DMS53 (cell line): ENCODE measurements at regions not wholly inside any gene's neighbourhood (a gene's known extent, or its start where the extent isn't known, plus 50 kb on each side); places are given as distances from the start of the nearest gene placed in this dataset.
"Not testable (repeated sequence)": the region's sequence is repeated elsewhere in the genome, so short reads cannot be mapped to it uniquely, and the experiment has no call there.

ENCODE experiments used
- DNase-seq: peaks from one replicate; lab custom pipeline; 2025; lab: John Stamatoyannopoulos, UW

DNA sequence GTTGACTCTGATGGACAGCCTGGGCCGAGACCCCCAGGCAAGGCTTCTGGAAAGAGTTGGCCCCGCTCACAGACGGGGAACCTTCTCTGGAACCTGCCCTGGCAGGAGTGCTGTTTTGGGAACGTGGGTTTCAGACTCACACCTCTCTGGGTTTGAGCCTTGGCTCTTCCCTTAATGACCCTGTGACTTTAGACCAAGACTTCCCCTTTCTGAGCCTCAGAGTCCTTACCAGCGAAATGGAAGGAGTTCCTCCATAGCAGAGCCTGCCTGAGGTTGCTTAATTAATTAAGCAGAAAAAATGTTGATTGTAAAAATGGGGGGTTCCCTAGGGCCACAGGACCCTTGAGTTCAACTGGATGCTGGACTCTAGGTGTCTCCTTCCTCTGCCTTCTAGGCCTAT is 408.2 kb downstream of the SEC14L1 start:
- DNase-seq, result no peak

DNA sequence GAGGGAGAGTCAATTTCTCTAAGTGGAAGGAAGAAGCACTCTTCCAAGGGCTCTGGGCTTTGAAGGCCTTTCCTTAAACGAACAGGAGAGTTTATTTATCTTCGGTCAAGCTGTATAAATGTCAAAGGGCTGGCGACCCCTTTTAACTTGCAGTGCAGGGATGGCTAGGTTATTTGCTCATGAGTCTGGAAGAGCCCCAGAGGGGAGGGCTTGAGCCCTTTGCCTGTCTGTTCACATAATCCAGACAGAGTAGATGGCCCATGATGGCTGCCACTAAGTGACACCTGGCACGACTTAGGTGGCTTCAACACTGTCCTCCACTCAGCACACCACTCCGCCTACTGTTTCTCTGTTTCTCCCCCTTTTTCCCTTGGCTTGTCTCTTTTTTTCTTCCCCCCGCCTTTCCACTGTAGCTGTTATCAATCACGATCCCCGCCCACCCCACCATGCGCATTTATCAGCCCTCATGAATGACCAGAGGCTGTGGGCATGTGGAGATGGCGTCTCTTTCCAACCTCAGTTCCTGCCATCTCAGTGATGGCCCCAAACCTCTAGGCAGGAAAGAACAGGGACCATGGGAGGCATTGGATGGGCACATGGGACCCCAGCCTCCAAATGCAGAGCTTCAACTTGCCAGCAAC is 408.7 kb upstream of the TNRC6C start:
- DNase-seq, result no peak

DNA sequence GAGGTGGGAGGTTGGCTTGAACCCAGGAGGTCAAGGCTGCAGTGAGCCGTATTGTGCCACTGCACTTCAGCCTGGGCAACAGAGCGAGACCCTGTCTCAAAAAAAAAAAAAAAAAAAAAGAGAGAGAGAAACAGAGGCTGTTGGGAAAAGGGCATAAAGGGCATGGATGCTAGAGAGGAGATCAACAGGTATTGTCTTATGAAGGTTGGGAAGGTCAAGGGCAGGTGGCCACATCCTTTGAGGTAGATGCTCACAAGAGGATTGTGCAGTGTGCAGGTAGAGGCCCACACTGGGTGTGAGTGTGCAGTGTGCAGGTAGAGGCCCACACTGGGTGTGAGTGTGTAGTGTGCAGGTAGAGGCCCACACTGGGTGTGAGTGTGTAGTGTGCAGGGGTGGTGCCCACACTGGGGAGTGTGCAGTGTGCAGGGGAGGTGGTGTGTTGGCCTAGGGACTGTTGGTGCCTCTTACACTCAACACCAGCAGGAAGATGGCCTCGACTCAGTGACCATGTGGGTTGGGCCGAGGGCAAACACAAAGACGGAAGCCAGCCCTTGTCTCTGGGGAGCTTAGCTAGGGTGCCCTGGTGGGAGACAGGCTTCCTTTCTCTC is 404.9 kb upstream of the TNRC6C start:
- no peak for DNase-seq

DNA sequence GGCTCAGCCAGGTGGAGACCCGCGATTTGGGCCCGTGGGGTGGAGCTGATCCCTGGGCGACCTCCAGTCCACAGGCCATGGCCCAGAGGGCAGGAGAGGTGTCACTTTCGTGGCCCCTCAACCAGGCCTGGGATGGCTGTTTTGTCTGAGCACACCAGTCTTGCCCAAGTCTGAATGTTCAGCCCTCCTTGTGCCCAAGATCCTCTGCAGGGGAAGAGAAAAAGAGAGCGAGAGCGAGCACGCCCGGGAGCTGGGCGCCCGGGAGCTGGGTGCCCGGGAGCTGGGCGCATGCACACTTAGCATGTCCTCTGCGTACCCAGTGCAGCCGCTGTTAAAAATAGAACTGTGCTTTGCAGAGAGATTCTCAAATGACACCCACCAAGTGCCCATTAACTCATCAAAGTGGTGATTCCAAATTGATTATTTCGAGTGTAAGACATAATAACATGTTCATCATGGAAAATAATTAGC is 403.3 kb upstream of the TNRC6C start:
- no peak for DNase-seq

DNA sequence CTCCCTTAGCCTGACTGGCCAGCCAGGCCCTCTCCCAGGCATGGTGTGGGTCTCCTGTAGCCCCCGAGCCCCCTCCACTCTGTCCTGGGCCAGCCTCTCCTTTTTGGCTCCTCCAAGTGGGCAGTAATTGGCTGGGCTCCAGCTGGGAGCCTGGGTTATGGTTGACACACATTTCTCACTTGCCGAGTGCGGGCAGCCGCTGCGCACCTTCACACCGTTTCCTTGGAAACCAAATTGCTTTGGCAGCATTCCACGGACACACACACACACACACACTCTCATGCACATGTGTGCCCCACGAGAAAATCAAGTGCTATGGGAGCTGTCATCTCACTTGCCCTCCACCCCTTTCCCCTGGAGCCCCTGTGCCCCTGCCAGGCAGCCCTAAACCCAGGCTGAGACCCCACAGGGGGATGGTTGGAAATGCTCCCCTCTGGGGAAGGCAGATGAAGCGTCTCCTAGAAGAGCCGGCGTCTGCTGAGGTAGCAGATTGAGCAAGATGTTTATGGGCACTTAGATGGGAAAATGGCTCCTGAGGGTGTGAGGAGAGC is 402.7 kb upstream of the TNRC6C start:
- DNase-seq, result peak; percentile 47

DNA sequence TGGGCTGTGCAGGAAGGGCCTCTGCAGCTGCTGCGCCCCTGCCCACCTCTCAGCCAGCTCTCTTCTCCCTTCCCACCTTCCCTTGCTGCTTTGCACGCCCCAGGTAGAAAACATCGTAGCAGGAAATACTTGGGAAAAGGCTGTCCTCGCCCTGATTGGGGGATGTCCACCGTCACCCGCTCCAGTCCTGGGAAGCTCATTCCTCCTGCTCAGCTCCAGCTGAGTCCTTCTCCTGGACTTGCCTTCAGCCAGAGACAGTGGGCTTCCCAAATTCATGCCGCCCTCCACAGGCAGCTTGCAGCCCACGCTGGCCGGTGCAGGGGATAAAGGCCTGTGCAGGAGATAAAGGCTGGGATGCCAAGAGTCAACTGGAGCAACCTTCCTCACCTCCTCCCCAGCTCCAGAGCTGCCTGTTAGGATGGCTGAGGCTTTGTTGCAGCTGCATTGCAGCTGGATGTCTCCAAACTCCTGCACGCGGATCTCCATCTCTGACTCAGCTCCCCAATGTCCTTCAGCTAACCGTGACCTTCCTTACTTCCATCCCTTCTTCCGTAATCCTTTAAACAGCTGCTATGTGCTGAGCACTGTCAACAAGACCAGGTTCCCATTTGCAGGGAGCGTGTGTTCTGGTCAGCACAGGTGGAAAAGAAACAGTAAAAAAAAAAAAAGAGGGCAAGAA is 402.0 kb upstream of the TNRC6C start:
- no peak for DNase-seq

DNA sequence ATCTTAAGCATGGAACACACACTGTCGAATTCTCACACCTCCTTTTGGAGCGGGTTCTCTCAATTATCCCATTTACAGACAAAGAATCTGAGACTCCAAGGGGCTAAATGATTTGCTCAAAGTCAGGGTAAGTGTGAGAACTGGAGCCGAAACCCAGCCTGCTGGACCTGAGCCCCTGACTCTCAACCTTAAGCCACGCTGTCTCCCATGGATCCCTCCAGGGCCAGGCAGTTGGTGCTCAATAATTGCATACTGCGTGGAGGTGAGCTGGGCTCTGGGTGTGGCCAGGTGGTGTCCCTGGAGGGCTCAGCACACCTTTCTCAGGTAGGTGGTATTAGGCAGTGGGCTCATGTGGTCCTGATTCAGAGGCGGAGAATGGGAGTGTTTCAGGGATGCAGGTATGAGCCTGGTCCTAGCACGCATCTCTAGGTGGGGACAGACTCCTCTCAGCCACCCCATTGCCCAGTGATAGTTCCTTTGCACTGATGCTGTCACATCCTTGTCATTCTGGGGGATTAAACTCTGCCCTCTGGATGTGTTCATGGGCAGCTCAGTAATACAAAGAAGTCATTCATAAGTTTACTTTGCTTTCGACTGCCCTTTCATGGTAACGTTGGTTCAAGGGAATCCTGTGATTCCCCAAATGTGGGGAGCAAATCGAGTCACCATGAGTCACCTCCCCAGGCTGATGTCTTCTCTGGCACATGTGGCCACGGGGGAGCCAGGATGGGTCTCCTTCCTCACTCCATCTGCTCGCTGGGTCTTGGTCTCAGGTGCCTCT is 399.5 kb upstream of the TNRC6C start:
- DNase-seq, result no peak

DNA sequence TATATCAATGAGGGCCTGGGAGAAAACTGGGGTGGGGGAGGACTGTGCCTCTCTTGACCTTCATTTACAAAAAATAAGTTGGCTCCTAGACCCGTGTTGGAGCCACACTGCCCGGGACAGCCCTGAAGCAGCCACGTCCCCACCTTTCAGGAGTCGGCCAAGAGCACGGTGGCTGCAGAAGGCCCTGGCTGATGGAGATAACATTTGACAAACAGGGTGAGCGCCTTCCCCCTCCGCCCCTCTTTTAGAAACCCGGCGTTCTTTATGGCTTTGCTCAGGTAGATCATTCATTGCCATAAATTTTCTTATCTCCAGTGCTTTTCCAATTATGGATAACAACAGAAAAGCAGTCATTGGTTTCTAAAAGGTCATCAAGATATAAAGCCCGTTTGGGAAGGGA is 398.1 kb upstream of the TNRC6C start:
- no peak for DNase-seq

DNA sequence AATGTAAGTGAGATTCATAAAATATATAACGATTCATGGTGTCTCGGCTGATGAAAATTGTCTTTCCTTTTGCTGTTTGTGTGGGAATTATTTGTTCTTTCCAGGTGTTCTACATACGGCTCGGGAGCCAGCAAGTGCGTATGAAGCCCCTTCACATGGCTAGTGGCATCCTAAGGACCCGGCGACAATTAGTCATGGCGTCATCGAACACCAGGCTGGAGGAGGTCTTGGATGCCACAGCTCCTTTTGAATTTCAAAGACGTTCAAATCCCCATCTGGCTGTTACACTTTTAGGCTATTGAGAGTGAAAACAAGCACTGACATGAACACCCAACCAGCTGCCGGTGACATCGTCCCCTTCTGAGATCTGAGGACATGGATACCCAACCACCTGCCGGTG is 397.7 kb upstream of the TNRC6C start:
- DNase-seq, result no peak

DNA sequence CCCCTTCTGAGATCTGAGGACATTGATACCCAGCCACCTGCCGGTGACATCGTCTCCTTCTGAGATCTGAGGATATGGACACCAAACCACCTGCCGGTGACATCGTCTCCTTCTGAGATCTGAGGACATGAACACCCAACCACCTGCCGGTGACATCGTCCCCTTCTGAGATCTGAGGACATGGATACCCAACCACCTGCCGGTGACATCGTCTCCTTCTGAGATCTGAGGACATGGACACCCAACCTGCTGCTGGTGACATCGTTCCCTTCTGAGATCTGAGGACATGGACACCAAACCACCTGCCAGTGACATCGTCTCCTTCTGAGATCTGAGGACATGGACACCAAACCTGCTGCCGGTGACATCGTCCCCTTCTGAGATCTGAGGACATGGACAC is 396.1 kb upstream of the TNRC6C start:
- not testable (repeated sequence) for DNase-seq

DNA sequence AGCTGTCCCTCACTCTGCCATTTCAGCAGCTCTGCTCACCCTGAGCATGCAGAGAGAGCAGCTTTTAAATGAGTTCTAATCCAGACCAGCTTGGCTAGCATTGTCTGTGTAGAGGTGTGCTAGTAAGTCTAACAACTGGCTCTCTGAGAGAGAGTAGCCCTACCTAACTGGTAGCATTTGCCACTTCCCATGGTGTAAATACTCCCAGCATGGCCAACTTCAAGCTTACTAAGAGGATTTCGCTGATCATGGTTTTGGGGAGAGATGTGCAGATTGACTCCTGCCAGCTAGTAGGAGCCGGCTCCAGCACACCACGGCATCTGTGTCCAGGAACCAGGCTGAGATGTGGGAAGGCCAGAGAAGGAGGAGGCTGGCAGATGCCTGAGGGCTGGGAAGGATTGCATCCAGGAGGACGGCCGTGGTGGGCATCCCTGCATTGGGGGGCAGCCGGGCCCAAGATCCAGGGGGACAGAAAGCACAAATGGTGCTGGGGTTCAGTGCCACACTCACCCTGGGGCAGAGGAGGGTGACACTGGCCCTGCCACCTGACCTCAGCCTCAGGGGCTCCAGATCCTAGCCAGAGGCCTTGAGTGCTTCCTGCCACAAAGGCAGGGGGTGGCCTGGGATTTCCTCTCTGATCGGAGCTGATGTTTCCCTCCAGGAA is 394.9 kb upstream of the TNRC6C start:
- no peak for DNase-seq

DNA sequence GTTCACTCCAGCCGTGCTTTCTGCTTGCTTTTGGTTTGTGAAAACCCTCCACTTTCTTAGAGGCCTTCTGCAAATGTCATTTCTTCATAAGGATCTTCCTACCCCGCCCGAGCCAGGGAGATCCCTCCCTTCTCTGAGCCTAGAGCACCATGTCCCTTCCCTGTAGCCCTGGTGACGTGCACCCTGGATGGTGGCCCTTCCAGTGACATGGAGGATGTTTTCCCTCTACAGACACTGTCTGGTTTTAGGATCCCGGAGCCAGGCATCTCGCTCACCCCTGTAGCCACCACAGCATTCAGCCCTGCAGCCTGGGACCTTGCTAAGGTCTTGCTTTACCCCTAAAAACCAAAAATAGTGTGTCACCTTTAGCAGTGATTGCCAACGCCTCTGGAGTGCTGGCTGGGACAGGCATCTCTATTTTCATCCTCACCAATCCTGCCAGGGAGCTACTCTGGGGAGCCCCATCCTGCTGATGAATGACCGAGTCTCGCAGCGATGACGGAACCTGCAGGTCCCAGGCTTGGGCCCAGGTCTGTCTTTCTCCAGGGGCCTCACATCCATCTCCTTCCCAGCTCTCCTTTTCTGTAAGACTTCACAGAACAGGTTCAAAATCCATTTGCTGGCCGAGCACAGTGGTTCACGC is 394.1 kb upstream of the TNRC6C start:
- no peak for DNase-seq

DNA sequence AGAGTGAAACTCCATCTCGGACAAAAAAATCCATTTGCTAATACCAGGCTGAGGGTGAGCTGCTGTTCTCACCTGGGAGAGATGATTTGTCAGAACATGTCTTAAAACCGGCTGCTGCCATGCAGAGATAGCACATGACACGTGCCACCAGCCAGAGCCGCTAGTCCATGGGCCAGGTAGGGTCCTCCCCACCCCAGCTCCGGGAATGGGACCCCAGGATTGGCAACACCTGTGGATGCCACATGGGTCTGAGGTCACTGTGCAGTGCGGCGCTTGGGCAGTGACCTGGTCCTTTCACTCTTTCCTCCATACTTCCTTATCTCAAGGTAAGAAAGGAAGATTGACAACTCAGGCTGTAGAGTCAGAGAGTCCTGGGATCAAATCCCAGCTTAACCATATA is 393.3 kb upstream of the TNRC6C start:
- DNase-seq, result no peak

DNA sequence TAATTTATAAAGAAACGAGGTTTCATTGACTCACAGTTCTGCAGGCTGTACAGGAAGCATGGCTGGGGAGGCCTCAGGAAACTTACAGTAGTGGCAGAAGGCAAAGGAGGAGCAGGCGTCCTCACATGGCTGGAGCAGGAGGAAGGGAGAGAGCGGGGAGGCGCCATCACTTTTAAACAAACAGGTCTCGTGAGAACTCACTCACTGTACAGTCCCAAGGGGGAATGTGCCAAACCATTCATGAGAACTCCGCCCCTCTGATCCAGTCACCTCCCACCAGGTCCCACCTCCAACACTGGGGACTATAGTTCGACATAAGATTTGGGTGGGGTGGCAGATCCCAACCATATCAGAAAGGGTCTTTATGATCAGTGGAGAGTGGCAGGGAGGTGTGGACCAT is 392.4 kb upstream of the TNRC6C start:
- DNase-seq, result no peak

DNA sequence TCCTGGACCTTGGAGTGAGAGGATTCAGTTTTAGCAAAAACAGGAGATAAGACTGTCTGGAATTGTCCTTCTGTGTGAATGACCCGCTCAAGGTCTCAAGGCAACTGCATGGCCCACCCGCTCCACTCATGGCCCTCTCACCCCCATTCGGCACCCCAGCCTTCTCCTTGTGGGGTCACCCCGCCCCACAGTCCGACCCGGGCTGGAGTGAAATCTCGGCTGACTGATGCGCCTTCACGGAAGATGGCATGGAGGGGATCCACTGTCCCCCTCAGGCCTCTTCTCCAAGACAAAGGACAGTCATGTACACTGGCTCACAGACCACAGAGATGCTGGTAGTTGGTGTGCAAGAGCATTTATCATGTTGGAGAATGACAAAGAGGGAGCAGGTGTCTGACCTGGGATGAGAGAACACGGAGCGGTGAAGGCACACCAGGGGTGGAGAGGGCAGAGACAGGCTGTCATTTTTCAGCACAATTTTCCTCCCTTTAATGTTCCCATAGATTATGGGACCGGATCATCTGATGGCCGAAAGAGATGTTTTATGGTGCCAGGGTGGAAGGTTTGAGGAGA is 391.9 kb upstream of the TNRC6C start:
- DNase-seq, result no peak

DNA sequence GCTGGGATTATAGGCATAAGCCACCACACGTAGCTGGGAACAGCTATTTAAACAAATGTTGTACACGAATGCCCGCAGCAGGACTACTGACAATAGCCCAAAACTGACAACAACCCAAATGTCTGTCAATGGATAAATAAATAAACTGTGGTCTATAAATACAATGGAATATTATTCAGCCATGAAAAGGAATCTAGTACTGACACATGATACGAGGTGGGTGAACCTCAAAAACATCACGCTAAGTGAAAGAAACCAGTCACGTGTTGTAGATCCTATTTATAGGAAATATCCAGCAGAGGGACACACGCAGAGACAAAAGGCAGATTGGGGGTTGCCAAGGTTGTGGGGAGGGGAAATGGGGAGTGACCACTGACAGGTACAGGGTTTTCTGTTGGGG is 390.0 kb upstream of the TNRC6C start:
- no peak for DNase-seq

DNA sequence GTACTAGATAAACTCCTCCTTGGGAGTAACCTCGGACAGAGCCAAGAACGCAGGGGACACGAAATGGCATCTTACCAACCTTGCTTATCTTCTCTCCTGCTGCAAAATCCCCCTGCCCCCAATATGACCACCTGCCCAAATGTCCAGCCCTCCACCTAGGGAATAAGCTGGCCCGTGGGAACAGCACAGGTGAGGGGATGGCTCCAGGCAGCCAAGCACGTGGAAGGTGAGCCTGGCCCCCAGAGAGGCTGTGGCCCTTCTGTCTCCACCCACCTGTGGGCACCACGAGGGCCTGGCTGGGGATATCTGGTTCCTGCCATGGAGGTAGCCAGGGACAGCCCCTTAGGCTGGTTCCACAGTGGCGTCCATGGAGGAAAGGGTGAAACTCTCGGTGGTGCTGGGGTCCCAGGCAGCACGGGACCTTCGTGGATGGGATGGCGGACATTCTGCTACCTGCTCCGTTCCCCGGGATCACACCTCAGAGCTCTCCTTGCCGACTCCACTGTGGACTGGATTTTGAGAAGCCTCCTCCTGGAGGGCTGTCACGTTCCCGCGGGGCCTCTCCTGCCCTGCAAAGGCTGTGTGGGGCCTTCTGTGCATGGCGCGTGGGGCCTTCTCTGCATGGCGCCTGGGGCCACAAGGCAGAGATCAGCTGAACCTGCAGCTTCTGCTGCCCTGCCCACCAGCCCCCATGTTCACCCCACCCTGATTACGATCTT is 388.5 kb upstream of the TNRC6C start:
- DNase-seq, result no peak

DNA sequence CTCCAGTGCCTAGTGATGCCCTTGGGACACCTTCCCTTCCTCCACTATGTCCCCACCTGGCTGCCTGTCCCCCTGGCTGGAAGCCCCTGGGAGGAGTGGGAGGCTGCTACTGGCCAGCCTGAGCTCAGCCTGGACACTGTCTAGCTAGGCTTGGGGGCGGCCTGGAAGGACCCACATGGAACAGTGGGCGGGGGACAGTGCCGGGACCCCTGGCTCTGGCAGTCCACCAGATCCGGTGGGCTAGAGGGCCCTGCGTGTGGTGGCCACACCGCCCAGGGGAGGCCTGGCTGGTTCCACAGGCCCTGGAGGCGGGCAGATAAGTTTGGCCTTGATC is 388.0 kb upstream of the TNRC6C start:
- DNase-seq, result no peak

DNA sequence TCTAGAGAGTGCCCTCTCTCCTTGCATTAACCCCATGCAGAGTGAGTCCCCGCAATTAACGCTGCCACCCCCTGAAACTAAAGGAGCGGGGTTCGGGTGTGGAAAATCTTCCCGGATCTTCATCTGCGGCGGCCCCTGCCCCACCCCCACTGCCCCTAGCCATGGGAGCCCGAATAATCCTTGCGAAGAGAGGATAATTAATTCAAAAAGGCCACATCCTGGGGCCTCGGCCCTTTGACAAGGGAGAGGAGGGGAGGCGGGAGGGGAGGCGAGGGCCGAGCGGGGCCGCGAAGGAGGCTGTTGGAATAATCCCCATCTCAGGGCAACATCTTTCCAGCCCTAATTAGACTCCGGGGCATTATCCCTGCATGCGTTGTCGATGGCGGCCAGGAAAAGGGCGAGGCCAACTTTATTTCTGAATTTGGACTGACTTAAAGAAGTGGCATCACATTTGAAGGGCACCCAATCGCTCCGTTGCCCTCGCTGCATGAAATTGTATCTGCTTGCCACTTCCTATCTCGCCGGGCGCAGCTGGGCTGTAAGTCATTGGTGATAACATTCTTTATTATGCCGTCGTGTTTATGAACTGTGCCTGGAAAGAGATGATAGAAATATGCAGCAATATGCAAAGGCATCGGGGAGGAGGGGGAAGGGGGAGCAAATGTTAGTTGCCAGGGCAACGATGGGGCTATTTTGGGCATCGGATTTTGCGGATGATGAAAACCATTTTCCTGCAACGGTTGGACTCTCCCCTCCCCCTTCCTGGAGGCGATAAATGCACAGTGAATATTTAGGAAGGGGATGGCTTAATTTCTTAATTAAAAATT is 387.1 kb upstream of the TNRC6C start:
- no peak for DNase-seq
